ENCODE measurements at regions not wholly inside any gene's neighbourhood (a gene's known extent, or its start where the extent isn't known, plus 50 kb on each side); places are given as distances from the start of the nearest gene placed in this dataset.

- DNase-seq, result no peak
- intact Hi-C loops (cut with DNase I), result loop anchor here (10.0 kb wide), 3 partner anchors 136 to 956 kb away; no protein-coding TSS in a partner anchor
- ATAC-seq (ENCODE audit: poor library complexity), result no peak
Observed at GRCh38 chr14:38860530-38860929, 242.5 kb downstream of the SEC23A start.

GRCh38 chr14:38856798-38857197, 246.2 kb downstream of the SEC23A start:
- ATAC-seq (ENCODE audit: poor library complexity), result no peak
- intact Hi-C loops (cut with DNase I), result no loop called here
- DNase-seq, result no peak

- intact Hi-C loops (cut with DNase I), result no loop called here
- ATAC-seq (ENCODE audit: poor library complexity) (no peak), DNase-seq (no peak)
Observed at GRCh38 chr14:38855513-38855912, 247.5 kb downstream of the SEC23A start.

- intact Hi-C loops (cut with DNase I), result no loop called here
Observed at GRCh38 chr14:38851111-38851510, 251.9 kb downstream of the SEC23A start.

GRCh38 chr14:38850664-38851063, 252.4 kb downstream of the SEC23A start:
- ATAC-seq (ENCODE audit: poor library complexity) (no peak), DNase-seq (no peak)
- intact Hi-C loops (cut with DNase I), result no loop called here

More at GRCh38 chr14:38851111-38851510, 251.9 kb downstream of the SEC23A start:
- ATAC-seq (ENCODE audit: poor library complexity) (no peak), DNase-seq (no peak)

GRCh38 chr14:38848243-38848935, 254.6 kb downstream of the SEC23A start:
- ATAC-seq (ENCODE audit: poor library complexity), result no peak
- intact Hi-C loops (cut with DNase I), result no loop called here
- no peak for DNase-seq

- ATAC-seq (ENCODE audit: poor library complexity), result no peak
- intact Hi-C loops (cut with DNase I), result no loop called here
- no peak for DNase-seq
Observed at GRCh38 chr14:38847161-38847560, 255.9 kb downstream of the SEC23A start.

GRCh38 chr14:38839694-38840365, 263.2 kb downstream of the SEC23A start:
- ATAC-seq (ENCODE audit: poor library complexity) (no peak), DNase-seq (no peak)
- intact Hi-C loops (cut with DNase I), result no loop called here

- ATAC-seq (ENCODE audit: poor library complexity) (no peak), DNase-seq (no peak)
- intact Hi-C loops (cut with DNase I), result no loop called here
Observed at GRCh38 chr14:38838979-38839323, 264.1 kb downstream of the SEC23A start.

GRCh38 chr14:38838049-38838978, 264.7 kb downstream of the SEC23A start:
- intact Hi-C loops (cut with DNase I), result no loop called here
- ATAC-seq (ENCODE audit: poor library complexity), result no peak
- no peak for DNase-seq

- intact Hi-C loops (cut with DNase I), result no loop called here
- DNase-seq (no peak), ATAC-seq (ENCODE audit: poor library complexity) (no peak)
Observed at GRCh38 chr14:38837343-38838048, 265.5 kb downstream of the SEC23A start.

- no peak for ATAC-seq (ENCODE audit: poor library complexity)
- intact Hi-C loops (cut with DNase I), result no loop called here
- no peak for DNase-seq
Observed at GRCh38 chr14:38836539-38836938, 266.5 kb downstream of the SEC23A start.

GRCh38 chr14:38835874-38836273, 267.2 kb downstream of the SEC23A start:
- intact Hi-C loops (cut with DNase I), result no loop called here
- no peak for ATAC-seq (ENCODE audit: poor library complexity)
- no peak for DNase-seq

GRCh38 chr14:38828183-38828827, 274.7 kb downstream of the SEC23A start:
- intact Hi-C loops (cut with DNase I), result no loop called here
- no peak for DNase-seq
- ATAC-seq (ENCODE audit: poor library complexity), result no peak

- no peak for ATAC-seq (ENCODE audit: poor library complexity)
- intact Hi-C loops (cut with DNase I), result no loop called here
Observed at GRCh38 chr14:38824706-38825105, 278.3 kb downstream of the SEC23A start.

GRCh38 chr14:38818555-38818954, 284.5 kb downstream of the SEC23A start:
- DNase-seq (no peak), ATAC-seq (ENCODE audit: poor library complexity) (no peak)
- intact Hi-C loops (cut with DNase I), result no loop called here

More at GRCh38 chr14:38824706-38825105, 278.3 kb downstream of the SEC23A start:
- no peak for DNase-seq

- ATAC-seq (ENCODE audit: poor library complexity), result no peak
- no peak for DNase-seq
Observed at GRCh38 chr14:38808734-38809455, 294.1 kb downstream of the SEC23A start.

GRCh38 chr14:38799671-38800070, 303.4 kb downstream of the SEC23A start:
- DNase-seq, result no peak
- intact Hi-C loops (cut with DNase I), result no loop called here
- ATAC-seq (ENCODE audit: poor library complexity), result no peak

More at GRCh38 chr14:38808734-38809455, 294.1 kb downstream of the SEC23A start:
- intact Hi-C loops (cut with DNase I), result no loop called here
